DMS79 (cell line): ENCODE measurements at regions not wholly inside any gene's neighbourhood (a gene's known extent, or its start where the extent isn't known, plus 50 kb on each side); places are given as distances from the start of the nearest gene placed in this dataset.
"Not testable (repeated sequence)": the region's sequence is repeated elsewhere in the genome, so short reads cannot be mapped to it uniquely, and the experiment has no call there.

Experiments
- DNase-seq: peaks from one replicate; lab custom pipeline; 2025; lab: John Stamatoyannopoulos, UW

GRCh38 chr7:108813251-108814014 lies 243.8 kb downstream of the DNAJB9 start:
- no peak for DNase-seq

DNA sequence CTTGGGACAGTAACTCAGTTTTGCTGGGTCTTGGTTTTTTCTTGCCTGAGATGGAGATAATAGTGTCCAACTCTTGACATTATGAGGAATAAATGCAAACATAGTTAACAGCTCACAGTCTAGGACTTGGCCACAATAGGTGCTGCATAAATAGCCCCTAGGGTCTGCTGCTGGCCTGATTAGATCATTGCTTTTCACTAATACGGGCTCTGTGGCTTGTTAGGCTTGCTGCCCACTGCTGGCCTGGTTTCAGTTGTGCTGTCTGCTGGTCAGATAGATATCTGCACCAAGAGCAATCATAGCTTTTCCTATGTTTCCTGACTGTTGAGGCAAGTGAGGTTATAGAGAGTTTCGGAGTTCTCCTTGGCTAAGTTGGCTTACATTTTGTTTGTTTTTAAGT lies 246.1 kb downstream of the DNAJB9 start:
- DNase-seq, result no peak

GRCh38 chr7:108818742-108819141 lies 249.1 kb downstream of the DNAJB9 start:
- DNase-seq, result no peak

GRCh38 chr7:108824840-108825580 lies 255.3 kb downstream of the DNAJB9 start:
- no peak for DNase-seq

DNA sequence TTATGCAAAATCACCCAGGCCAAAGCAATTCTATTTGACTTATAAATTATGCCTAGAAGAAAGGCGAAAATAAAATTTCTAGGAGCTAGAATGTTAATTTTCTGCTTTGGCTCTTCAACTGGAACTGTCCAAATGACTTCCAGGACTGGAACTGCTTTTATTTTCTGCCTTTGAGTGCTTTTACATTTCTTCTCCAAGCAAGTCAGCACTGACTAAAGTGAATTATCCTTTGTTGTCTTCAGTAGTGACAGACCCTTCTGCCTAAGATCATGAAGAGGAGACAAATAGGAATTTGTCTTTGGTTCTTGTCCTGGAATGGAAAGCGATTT lies 255.9 kb downstream of the DNAJB9 start:
- no peak for DNase-seq

GRCh38 chr7:108836256-108836655 lies 266.6 kb downstream of the DNAJB9 start:
- no peak for DNase-seq

- DNase-seq, result no peak
These were observed 268.5 kb downstream of the DNAJB9 start for GRCh38 chr7:108838198-108838597.

DNA sequence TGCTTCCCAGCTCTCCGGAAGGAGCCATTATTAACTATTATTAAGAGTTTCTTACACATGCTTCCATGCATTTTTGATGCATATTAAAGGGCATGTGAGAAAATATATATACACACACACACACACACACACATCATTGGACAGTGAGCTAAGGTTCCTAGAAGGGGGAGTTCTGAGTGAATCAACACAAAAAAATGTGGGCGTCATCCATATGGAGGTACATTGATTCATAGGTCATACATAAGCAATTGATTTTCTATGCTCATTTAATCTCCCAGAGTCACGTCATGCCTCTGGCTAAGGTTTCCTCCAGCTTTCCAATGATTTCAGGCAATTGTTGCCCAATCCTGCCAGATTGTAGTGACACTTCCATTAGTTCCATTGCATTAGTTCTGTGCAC lies 269.4 kb downstream of the DNAJB9 start:
- DNase-seq, result no peak

- DNase-seq, result no peak
These were observed 276.3 kb downstream of the DNAJB9 start for GRCh38 chr7:108845951-108846350.

- no peak for DNase-seq
These were observed 276.8 kb downstream of the DNAJB9 start for GRCh38 chr7:108846471-108846870.

GRCh38 chr7:108848486-108848885 lies 278.8 kb downstream of the DNAJB9 start:
- no peak for DNase-seq

- DNase-seq, result no peak
These were observed 290.9 kb downstream of the DNAJB9 start for GRCh38 chr7:108860615-108861014.

DNA sequence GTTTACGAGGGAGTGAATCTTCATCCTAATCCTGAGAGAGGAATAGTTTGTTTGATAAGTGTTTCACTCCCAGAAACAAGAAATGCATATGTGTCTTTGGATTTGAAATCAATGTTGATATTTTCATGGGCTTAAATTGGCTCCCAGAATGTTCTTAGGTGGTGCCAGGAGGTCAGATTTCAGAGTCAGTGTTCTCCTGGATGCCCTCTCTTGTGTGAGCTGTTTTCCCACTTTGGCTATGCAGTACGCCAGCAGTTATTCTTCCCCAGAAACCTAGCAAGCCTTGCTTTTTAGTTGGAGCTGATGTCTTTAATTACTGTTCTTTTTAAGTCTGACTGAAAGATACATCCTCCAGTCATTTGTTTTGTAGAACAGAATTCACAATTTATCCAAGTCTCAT lies 291.4 kb downstream of the DNAJB9 start:
- DNase-seq, result no peak

- no peak for DNase-seq
These were observed 293.7 kb downstream of the DNAJB9 start for GRCh38 chr7:108863227-108863848.

- no peak for DNase-seq
These were observed 299.4 kb downstream of the DNAJB9 start for GRCh38 chr7:108869070-108869469.

GRCh38 chr7:108875139-108875538 lies 305.5 kb downstream of the DNAJB9 start:
- no peak for DNase-seq

- DNase-seq, result no peak
These were observed 321.2 kb downstream of the DNAJB9 start for GRCh38 chr7:108890862-108891261.

GRCh38 chr7:108908456-108908855 lies 338.8 kb downstream of the DNAJB9 start:
- no peak for DNase-seq

DNA sequence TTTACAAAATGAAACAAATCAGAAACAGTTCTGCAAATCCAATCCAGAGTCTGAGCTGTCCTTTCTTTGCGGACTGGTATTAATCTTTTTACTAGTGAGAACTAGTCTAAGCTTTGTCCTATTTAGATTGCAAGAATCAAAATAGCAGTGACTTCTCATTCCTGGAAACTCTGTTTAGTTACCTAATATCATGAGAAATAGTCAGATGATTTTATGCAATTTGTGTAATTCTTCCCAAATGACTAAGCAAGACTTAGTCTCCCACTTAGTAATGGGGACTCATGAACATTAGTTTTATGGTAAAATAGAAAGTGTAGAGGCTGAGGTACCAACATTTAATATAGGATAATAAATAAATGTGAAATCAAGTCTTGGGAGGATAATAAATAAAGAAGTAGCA lies 341.3 kb downstream of the DNAJB9 start:
- no peak for DNase-seq

GRCh38 chr7:108920490-108920889 lies 350.8 kb downstream of the DNAJB9 start:
- no peak for DNase-seq

DNA sequence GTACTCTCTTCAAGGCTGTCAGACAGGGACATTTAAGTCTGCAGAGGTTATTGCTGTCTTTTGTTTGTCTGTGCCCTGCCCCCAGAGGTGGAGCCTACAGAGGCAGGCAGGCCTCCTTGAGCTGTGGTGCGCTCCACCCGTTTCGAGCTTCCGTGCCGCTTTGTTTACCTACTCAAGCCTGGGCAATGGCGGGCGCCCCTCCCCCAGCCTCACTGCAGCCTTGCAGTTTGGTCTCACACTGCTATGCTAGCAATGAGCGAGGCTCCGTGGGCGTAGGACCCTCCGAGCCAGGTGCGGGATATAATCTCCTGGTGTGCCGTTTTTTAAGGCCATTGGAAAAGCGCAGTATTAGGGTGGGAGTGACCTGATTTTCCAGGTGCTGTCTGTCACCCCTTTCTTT lies 373.4 kb downstream of the DNAJB9 start:
- DNase-seq, result not testable (repeated sequence)

GRCh38 chr7:108947526-108947925 lies 377.9 kb downstream of the DNAJB9 start:
- no peak for DNase-seq

- DNase-seq, result no peak
These were observed 402.3 kb downstream of the DNAJB9 start for GRCh38 chr7:108972004-108972403.
